ENCODE measurements at regions not wholly inside any gene's neighbourhood (a gene's known extent, or its start where the extent isn't known, plus 50 kb on each side); places are given as distances from the start of the nearest gene placed in this dataset.

GRCh38 chr5:92467695-92468094, 1084.6 kb upstream of the ARRDC3 start:
- no peak for TF ChIP-seq CTCF (IDR thresholded peaks at IDR 0.05 in 2 of 3, conservative IDR thresholded peaks at IDR 0.05 in 1 of 3; ENCODE audit: control insufficient read depth in 2 of 3, extremely low read depth in 1 of 3, insufficient read depth in 1 of 3, low read depth in 3 of 3, low read length in 3 of 3)
- TF ChIP-seq MYC (IDR thresholded peaks at IDR 0.05; ENCODE audit: insufficient read depth, insufficient read length, insufficient replicate concordance, low read length, severe bottlenecking) = no peak
- TF ChIP-seq CREB1 (IDR thresholded peaks at IDR 0.05; ENCODE audit: low read depth) = no peak
- TF ChIP-seq ATF2 (IDR thresholded peaks at IDR 0.05; ENCODE audit: low read length) = no peak
- TF ChIP-seq WRNIP1 (IDR thresholded peaks at IDR 0.05; ENCODE audit: borderline replicate concordance, low read depth, low read length) = no peak
- no peak for TF ChIP-seq TAF1 (IDR thresholded peaks at IDR 0.05; ENCODE audit: borderline replicate concordance, low read depth, low read length)
- no peak for TF ChIP-seq YY1 (IDR thresholded peaks at IDR 0.05; ENCODE audit: low read depth, low read length)
- TF ChIP-seq BHLHE40 (IDR thresholded peaks at IDR 0.05; ENCODE audit: borderline replicate concordance in 1 of 2, low read depth in 2 of 2, low read length in 1 of 2) = no peak

Data from GM12878 (cell line).